PFSK-1 (cell line): ENCODE measurements at regions not wholly inside any gene's neighbourhood (a gene's known extent, or its start where the extent isn't known, plus 50 kb on each side); places are given as distances from the start of the nearest gene placed in this dataset.

Source experiments
- FOXP2 ChIP-seq: optimal IDR thresholded peaks from 2 replicates; pipeline ENCODE3; 2011; ENCODE audit warnings: borderline replicate concordance, control low read depth, inconsistent platforms; ENCODE audit not compliant: insufficient read depth; ENCODE audit errors: extremely low read length, extremely low read depth
- POLR2AphosphoS5 ChIP-seq: IDR thresholded peaks from 2 replicates; pipeline ENCODE4 v1.6.1; 2012; ENCODE audit warnings: low read depth, mild to moderate bottlenecking, control low read depth, low read length, moderate library complexity
- SIN3A ChIP-seq: IDR thresholded peaks from 2 replicates; pipeline ENCODE4 v1.6.1; 2012; ENCODE audit warnings: mild to moderate bottlenecking, low read length, moderate library complexity, borderline replicate concordance; ENCODE audit not compliant: insufficient read depth
- TAF1 ChIP-seq: IDR thresholded peaks from 2 replicates; pipeline ENCODE4 v1.6.1; 2012; ENCODE audit warnings: low read length, control low read depth, borderline replicate concordance; ENCODE audit not compliant: insufficient read depth
- TF ChIP-seq, protein P1 (sequence below), 2 experiments: IDR thresholded peaks; 2 replicates each; pipeline versions ENCODE4 v1.6.1 to v1.8.0; 2011 to 2012; ENCODE audit warnings: low read depth in 2 of 2, low read length in 2 of 2, control low read depth in 1 of 2, inconsistent platforms in 1 of 2, mild to moderate bottlenecking in 1 of 2, moderate library complexity in 1 of 2; ENCODE audit not compliant: insufficient read depth in 1 of 2

DNA sequence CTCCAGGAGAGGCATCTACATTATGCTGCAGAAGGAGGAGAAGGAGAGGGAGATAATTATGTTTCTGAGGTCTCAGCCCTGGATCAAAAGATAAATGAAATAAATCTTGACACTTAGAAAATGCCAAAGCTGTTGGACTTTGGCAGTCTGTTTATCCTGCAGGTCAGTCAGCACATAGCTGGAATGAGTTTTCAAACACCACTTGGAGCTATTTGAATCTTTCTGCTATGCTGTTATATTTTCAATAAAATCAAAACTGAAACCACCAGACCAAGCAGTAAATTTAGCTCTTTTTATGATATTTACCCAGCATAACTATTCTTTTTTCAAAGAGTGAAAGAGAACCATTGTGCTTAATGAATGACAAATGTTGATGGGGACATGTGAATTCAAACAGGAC lies 505.1 kb upstream of the ITGA1 start:
- no peak for TF ChIP-seq SIN3A
- TF ChIP-seq, protein P1, sequence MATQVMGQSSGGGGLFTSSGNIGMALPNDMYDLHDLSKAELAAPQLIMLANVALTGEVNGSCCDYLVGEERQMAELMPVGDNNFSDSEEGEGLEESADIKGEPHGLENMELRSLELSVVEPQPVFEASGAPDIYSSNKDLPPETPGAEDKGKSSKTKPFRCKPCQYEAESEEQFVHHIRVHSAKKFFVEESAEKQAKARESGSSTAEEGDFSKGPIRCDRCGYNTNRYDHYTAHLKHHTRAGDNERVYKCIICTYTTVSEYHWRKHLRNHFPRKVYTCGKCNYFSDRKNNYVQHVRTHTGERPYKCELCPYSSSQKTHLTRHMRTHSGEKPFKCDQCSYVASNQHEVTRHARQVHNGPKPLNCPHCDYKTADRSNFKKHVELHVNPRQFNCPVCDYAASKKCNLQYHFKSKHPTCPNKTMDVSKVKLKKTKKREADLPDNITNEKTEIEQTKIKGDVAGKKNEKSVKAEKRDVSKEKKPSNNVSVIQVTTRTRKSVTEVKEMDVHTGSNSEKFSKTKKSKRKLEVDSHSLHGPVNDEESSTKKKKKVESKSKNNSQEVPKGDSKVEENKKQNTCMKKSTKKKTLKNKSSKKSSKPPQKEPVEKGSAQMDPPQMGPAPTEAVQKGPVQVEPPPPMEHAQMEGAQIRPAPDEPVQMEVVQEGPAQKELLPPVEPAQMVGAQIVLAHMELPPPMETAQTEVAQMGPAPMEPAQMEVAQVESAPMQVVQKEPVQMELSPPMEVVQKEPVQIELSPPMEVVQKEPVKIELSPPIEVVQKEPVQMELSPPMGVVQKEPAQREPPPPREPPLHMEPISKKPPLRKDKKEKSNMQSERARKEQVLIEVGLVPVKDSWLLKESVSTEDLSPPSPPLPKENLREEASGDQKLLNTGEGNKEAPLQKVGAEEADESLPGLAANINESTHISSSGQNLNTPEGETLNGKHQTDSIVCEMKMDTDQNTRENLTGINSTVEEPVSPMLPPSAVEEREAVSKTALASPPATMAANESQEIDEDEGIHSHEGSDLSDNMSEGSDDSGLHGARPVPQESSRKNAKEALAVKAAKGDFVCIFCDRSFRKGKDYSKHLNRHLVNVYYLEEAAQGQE (IDR thresholded peaks at IDR 0.05; ENCODE audit: insufficient read depth in 1 of 2, low read depth in 2 of 2, low read length in 2 of 2) = no peak
- no peak for TF ChIP-seq POLR2AphosphoS5
- TF ChIP-seq FOXP2 = no peak
- TF ChIP-seq TAF1 = no peak

GRCh38 chr5:52283221-52283620 lies 504.5 kb upstream of the ITGA1 start:
- TF ChIP-seq SIN3A (no peak), POLR2AphosphoS5 (no peak), TAF1 (no peak), FOXP2 (no peak)
- TF ChIP-seq, protein P1 (IDR thresholded peaks at IDR 0.05; ENCODE audit: insufficient read depth in 1 of 2, low read depth in 2 of 2, low read length in 2 of 2) = no peak

- no peak for TF ChIP-seq TAF1
- TF ChIP-seq, protein P1 (IDR thresholded peaks at IDR 0.05; ENCODE audit: insufficient read depth in 1 of 2, low read depth in 2 of 2, low read length in 2 of 2) = no peak
These were observed 486.9 kb upstream of the ITGA1 start for GRCh38 chr5:52300703-52301372.

DNA sequence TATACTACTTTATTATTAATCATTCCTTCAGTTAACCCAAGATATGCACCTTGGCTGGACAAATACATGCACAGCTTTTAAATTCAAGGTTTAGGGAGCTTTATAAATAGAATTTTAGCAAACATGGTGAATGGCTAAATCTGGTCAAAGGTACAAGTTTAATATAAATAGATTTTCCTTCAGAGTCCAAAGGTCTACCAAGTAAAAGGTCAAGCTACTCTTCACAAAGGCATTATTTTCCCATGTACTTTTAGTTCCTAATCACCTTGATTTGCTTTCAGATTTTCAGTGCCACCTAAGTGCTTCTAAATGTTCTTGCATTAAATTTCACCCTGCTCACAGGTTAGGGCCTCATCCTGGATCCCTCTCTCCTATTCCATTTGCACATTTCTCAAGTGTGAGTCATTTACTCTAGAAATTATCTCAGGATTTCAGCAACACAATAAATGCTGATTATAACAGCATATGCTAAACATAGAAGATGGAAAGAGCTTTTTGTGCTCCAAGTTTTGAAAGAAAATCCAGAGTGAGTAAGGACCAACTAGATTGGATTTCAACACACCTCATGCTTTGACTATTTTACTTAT lies 459.4 kb upstream of the ITGA1 start:
- no peak for TF ChIP-seq FOXP2
- TF ChIP-seq SIN3A = no peak
- no peak for TF ChIP-seq TAF1
- TF ChIP-seq, protein P1 (IDR thresholded peaks at IDR 0.05; ENCODE audit: insufficient read depth in 1 of 2, low read depth in 2 of 2, low read length in 2 of 2) = no peak
- TF ChIP-seq POLR2AphosphoS5 = no peak

DNA sequence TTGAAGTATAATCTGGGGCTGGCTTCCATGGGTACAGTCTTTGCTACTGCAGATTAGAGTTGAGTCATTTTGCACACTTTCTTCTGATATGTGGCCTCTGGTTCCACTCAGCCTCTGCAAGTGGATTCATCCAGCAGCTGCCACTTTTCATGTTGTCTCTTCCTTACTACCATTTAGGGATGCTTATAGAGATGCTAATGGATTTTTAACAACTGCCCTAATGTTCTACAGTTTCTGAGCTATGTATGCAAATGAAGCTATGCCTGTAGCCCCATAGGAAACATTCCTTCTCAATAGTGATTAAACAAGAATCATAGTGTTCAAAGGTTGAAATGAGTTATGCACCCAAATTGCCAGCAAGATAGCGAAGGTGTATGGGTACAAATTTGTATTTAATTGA lies 456.0 kb upstream of the ITGA1 start:
- TF ChIP-seq TAF1 (no peak), SIN3A (no peak), FOXP2 (no peak), POLR2AphosphoS5 (no peak)
- TF ChIP-seq, protein P1 (IDR thresholded peaks at IDR 0.05; ENCODE audit: insufficient read depth in 1 of 2, low read depth in 2 of 2, low read length in 2 of 2) = no peak
